ENCODE measurements at regions not wholly inside any gene's neighbourhood (a gene's known extent, or its start where the extent isn't known, plus 50 kb on each side); places are given as distances from the start of the nearest gene placed in this dataset.

DNA sequence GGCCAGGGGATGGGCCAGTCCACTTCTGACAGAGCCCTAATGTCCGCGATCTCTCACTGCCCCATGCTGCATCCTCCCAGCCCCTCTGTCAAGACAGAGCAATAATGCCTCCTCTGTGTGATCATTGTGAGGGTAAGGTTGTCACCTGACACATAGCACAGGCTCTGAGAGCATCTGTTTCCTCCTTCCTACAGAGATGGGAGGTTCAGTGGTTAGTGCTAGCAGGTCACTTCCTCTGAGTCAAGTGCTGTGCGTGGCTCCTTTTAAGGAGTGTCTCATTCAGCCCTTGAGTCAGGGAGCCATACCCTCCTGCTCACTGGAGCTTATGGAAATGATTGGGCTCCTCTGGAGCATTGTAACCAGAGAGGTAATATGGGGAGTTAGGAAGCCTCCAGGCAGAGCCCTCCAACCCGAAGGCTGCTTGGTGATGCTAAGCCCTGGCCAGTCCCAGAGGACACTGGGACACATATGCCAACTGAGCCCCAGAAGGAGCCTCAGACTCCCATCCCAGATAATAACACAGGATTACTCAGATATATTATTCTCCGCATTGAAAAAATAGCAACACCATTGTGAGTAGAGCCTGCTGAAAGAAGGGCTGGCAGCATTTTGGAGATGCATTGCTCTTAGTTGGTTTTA is 189.0 kb downstream of the GALNT1 start:
- H3K4me3 ChIP-seq (ENCODE audit: low read length), result no peak overlapping the region
- no peaks in the 10 kb centered on the region for H3K36me3 ChIP-seq (ENCODE audit: insufficient read depth, low read length)
- no peaks in the 10 kb centered on the region for H3K4me1 ChIP-seq (ENCODE audit: insufficient read depth, low read length)
- H3K9ac ChIP-seq (ENCODE audit: low read depth, low read length), result no peak overlapping the region
- H3K9me3 ChIP-seq (ENCODE audit: insufficient read depth, low read depth, low read length), result no peaks in the 10 kb centered on the region
- H3K27ac ChIP-seq (ENCODE audit: low read depth, low read length), result no peak overlapping the region
- no peaks in the 10 kb centered on the region for H3K27me3 ChIP-seq (ENCODE audit: insufficient read depth, low read length)
- 60% methylated on average over 5 of the region's 5 CpGs for WGBS

DNA sequence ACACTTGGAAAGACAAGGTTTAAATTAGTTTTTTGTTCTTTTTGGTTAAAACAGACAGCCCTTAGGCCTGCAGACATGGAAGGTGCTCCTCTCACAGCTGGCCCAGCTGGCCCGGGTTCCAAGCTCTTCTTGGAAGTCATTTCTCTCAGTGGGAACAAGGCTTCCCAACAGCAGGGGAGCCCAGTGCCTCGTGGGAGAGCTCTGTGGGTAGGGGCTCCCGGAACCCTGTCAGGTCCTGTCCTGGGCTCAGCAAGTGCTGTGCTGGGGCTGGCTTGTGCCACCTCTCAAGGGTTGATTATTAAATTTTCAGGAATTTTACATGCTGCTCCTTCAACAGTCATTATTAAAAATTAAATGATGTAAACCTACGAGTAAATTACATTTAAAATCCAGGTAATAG is 189.6 kb downstream of the GALNT1 start:
- H3K4me3 ChIP-seq (ENCODE audit: low read length), result no peak overlapping the region
- H3K9ac ChIP-seq (ENCODE audit: low read depth, low read length), result no peak overlapping the region
- no peaks in the 10 kb centered on the region for H3K27me3 ChIP-seq (ENCODE audit: insufficient read depth, low read length)
- H3K36me3 ChIP-seq (ENCODE audit: insufficient read depth, low read length), result no peaks in the 10 kb centered on the region
- no peaks in the 10 kb centered on the region for H3K4me1 ChIP-seq (ENCODE audit: insufficient read depth, low read length)
- WGBS, result 77% methylated on average over 4 of the region's 4 CpGs
- no peaks in the 10 kb centered on the region for H3K9me3 ChIP-seq (ENCODE audit: insufficient read depth, low read depth, low read length)
- H3K27ac ChIP-seq (ENCODE audit: low read depth, low read length), result no peak overlapping the region

DNA sequence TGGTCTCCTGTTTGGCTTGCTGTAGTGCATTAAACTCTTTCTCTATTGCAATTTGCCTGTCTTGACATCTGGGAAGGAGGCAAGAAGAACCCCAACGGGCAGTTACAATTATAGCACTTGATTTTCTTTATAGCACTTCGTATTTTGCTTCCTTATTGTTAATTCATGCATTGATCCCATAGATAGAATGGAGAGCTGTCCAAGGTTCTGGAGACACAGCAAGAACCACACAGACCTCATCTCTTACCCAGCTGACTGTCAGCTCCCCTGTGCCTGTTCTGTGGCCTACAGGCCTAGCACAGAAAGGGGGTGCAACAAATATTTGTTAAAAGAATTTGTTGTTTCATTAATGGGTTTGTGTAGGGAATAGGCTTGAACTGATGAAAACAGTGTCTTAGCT is 194.3 kb downstream of the GALNT1 start:
- H3K4me3 ChIP-seq (ENCODE audit: low read length), result no peak overlapping the region
- H3K36me3 ChIP-seq (ENCODE audit: insufficient read depth, low read length), result no peaks in the 10 kb centered on the region
- no peaks in the 10 kb centered on the region for H3K9me3 ChIP-seq (ENCODE audit: insufficient read depth, low read depth, low read length)
- H3K27ac ChIP-seq (ENCODE audit: low read depth, low read length), result no peak overlapping the region
- H3K27me3 ChIP-seq (ENCODE audit: insufficient read depth, low read length), result no peaks in the 10 kb centered on the region
- H3K9ac ChIP-seq (ENCODE audit: low read depth, low read length), result no peak overlapping the region
- no peaks in the 10 kb centered on the region for H3K4me1 ChIP-seq (ENCODE audit: insufficient read depth, low read length)
- WGBS, result 78% methylated on average over 2 of the region's 2 CpGs

DNA sequence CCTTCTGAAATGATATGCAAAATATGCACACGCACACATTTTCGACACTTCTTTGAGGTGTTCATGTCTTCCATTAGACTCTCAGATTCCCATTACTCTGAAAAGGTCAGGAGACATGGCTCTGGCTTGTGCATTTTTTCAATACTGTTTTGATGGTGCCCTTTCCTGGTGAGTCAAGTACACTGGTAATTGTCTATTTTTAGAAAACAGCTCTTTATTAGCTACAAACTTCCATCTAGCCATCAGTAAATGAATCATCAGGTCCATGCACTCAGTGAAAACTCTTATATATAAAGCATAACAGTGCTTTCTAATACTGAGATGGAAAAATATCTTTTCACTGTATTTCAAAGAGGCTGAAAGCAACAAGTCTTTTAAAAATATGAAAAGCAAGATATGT is 194.9 kb downstream of the GALNT1 start:
- no peak overlapping the region for H3K9ac ChIP-seq (ENCODE audit: low read depth, low read length)
- no peaks in the 10 kb centered on the region for H3K4me1 ChIP-seq (ENCODE audit: insufficient read depth, low read length)
- no peak overlapping the region for H3K27ac ChIP-seq (ENCODE audit: low read depth, low read length)
- no peaks in the 10 kb centered on the region for H3K27me3 ChIP-seq (ENCODE audit: insufficient read depth, low read length)
- H3K36me3 ChIP-seq (ENCODE audit: insufficient read depth, low read length), result no peaks in the 10 kb centered on the region
- H3K9me3 ChIP-seq (ENCODE audit: insufficient read depth, low read depth, low read length), result no peaks in the 10 kb centered on the region
- 92% methylated on average over 2 of the region's 2 CpGs for WGBS
- no peak overlapping the region for H3K4me3 ChIP-seq (ENCODE audit: low read length)

GRCh38 chr18:35777039-35777438 is 195.4 kb upstream of the RMP24 start:
- Histone ChIP-seq H3K36me3 (ENCODE audit: insufficient read depth, low read length) (no peaks in the 10 kb centered on the region), H3K4me3 (ENCODE audit: low read length) (no peak overlapping the region), H3K27ac (ENCODE audit: low read depth, low read length) (no peak overlapping the region), H3K9me3 (ENCODE audit: insufficient read depth, low read depth, low read length) (no peaks in the 10 kb centered on the region), H3K27me3 (ENCODE audit: insufficient read depth, low read length) (no peaks in the 10 kb centered on the region), H3K9ac (ENCODE audit: low read depth, low read length) (no peak overlapping the region), H3K4me1 (ENCODE audit: insufficient read depth, low read length) (peaks cover 4% of the 10 kb centered on the region; the same call in 1 of the 2 replicates)
- 89% methylated on average over 4 of the region's 4 CpGs for WGBS

DNA sequence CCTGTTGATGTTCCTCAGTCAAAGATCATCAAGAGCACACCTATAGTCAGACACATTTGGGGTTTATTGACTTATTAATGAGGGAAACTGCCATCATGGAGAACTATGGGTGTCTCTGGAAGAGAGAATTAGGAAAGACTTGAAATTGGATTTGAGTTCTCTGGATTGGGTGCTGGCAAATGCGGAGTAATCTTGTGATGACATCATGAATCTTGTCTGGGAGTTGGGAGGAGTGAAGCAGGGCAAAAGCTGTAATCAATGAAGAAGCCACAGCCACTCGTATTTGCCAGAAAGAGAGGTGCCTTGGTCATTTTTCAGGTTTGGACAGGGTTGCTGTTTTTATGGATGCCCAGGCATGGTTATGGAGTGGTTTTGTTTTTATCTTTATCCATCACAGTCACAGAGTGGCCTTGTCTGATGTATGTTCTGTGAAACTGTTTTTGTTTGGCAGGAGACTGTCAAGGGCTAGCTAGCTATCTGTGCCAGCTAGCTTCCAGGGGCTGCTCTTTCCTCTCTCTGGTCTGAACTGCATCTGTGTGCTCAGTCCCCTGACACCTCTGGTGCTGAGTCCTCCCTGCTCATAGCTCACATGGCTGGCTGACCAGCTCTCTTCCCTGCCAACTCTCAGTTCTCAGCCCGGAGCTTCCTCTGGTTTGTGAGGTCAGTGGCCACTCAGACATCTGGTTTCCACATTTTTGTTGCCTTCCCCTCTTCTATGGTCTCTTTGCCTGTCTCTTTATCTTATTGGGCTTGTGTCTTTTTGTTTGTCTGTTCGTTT is 193.4 kb upstream of the RMP24 start:
- 89% methylated on average over 4 of the region's 4 CpGs for WGBS
- H3K9me3 ChIP-seq (ENCODE audit: insufficient read depth, low read depth, low read length), result no peaks in the 10 kb centered on the region
- no peaks in the 10 kb centered on the region for H3K27me3 ChIP-seq (ENCODE audit: insufficient read depth, low read length)
- peaks cover 8% of the 10 kb centered on the region; the same call in 1 of the 2 replicates for H3K4me1 ChIP-seq (ENCODE audit: insufficient read depth, low read length)
- H3K27ac ChIP-seq (ENCODE audit: low read depth, low read length), result no peak overlapping the region
- H3K9ac ChIP-seq (ENCODE audit: low read depth, low read length), result no peak overlapping the region
- H3K4me3 ChIP-seq (ENCODE audit: low read length), result no peak overlapping the region
- no peaks in the 10 kb centered on the region for H3K36me3 ChIP-seq (ENCODE audit: insufficient read depth, low read length)

DNA sequence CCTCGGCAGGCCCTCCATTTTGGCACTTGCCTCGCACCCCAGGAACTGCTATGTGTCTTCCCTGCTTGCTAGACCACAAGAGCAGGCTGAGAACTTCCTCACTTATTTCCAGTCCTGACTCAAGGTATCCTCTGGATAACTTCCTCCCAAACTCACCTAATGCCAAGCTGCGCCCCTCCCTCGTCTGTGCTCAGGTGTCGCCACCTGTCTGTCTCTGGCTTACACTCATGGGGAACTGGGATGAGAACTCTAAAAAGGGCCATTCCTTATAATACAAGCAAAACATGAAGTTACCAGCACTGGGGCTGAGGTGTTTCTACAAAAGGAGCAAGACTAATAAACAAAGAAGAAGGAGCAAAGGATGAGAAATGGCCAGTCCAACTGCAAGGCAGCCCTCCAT is 191.5 kb upstream of the RMP24 start:
- no peak overlapping the region for H3K4me3 ChIP-seq (ENCODE audit: low read length)
- no peaks in the 10 kb centered on the region for H3K9me3 ChIP-seq (ENCODE audit: insufficient read depth, low read depth, low read length)
- H3K4me1 ChIP-seq (ENCODE audit: insufficient read depth, low read length), result peaks cover 8% of the 10 kb centered on the region; the same call in 1 of the 2 replicates
- H3K9ac ChIP-seq (ENCODE audit: low read depth, low read length), result no peak overlapping the region
- H3K27ac ChIP-seq (ENCODE audit: low read depth, low read length), result no peak overlapping the region
- no peaks in the 10 kb centered on the region for H3K27me3 ChIP-seq (ENCODE audit: insufficient read depth, low read length)
- WGBS, result 94% methylated on average over 5 of the region's 5 CpGs
- H3K36me3 ChIP-seq (ENCODE audit: insufficient read depth, low read length), result no peaks in the 10 kb centered on the region

DNA sequence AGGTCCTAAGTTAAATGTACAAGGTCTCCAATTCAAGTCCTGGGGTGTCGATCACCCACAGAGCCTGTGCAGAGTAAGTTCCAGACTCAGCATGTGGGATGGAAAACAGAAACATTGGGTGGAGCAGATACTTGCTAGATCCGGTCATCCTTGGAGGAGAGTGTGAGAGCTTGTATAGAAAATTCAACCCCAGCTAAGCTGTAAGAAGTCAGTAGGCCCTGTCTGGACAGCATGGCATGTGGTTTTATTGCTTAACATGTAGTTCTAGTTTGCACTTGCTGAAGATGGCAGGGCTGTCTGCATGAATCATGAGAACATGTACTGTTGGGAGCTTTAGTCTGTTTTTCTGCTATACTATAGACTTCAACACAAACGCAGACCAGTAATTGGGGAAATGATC is 189.6 kb upstream of the RMP24 start:
- Histone ChIP-seq H3K36me3 (ENCODE audit: insufficient read depth, low read length) (no peaks in the 10 kb centered on the region), H3K27me3 (ENCODE audit: insufficient read depth, low read length) (no peaks in the 10 kb centered on the region), H3K9ac (ENCODE audit: low read depth, low read length) (no peak overlapping the region), H3K4me1 (ENCODE audit: insufficient read depth, low read length) (peaks cover 8% of the 10 kb centered on the region; the same call in 1 of the 2 replicates), H3K27ac (ENCODE audit: low read depth, low read length) (no peak overlapping the region), H3K9me3 (ENCODE audit: insufficient read depth, low read depth, low read length) (no peaks in the 10 kb centered on the region), H3K4me3 (ENCODE audit: low read length) (no peak overlapping the region)
- 93% methylated on average over 3 of the region's 3 CpGs for WGBS

DNA sequence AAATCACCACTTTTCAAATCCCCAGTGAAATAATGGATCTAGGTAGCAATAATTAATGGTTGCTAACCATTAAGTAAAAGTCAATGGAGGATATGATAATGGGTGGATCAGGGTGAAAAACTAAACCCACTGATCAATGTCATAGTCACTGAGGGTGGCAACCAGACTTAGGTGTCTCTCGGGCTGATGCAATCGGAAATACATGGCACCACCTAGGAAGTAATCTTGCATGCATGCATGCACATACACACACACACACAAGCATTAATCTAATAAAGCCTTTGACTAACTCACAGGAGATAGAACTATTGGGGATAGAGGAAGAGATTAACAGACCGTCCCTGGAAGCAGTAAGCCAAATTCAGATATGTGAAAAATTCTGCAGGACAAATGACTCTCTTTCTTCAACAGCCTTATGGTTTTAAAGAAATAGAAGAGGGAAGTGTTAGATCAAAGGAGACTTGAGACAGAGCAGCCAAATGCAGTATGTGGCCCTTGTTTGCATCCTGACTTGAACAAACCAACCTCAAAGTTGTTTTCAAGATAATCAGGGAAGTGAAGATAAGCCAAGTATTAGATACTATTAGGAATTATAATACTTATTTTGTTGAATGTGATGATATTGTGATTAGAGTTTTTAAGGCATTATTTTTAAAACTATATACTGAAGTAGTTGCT is 186.0 kb upstream of the RMP24 start:
- Histone ChIP-seq H3K4me3 (ENCODE audit: low read length) (no peak overlapping the region), H3K9ac (ENCODE audit: low read depth, low read length) (no peak overlapping the region)
- WGBS, result 91% methylated on average over 3 of the region's 3 CpGs

DNA sequence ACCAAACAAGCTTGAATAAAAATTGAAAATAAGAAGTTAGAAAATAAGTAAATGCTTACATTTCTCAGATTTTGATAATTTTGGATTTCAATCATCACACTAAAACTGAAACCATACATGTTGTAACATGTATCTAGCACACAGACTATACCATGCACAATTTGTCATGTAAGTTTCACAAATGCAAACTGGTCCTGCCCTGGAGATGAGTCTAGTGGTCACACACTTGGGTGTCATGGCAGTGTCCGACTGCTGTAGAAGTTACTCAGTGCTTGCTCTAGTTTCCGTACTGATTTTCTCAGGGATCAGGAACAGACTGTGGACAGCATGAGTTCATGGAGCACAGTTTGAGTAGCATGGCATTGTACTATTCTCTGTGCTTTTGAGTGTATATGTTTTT is 182.9 kb upstream of the RMP24 start:
- WGBS, result 93% methylated on average over 2 of the region's 2 CpGs
- Histone ChIP-seq H3K27me3 (ENCODE audit: insufficient read depth, low read length) (no peaks in the 10 kb centered on the region), H3K4me1 (ENCODE audit: insufficient read depth, low read length) (no peaks in the 10 kb centered on the region), H3K9ac (ENCODE audit: low read depth, low read length) (no peak overlapping the region), H3K4me3 (ENCODE audit: low read length) (no peak overlapping the region), H3K9me3 (ENCODE audit: insufficient read depth, low read depth, low read length) (no peaks in the 10 kb centered on the region), H3K36me3 (ENCODE audit: insufficient read depth, low read length) (no peaks in the 10 kb centered on the region), H3K27ac (ENCODE audit: low read depth, low read length) (no peak overlapping the region)

More for the DNA sequence above, 186.0 kb upstream of the RMP24 start:
- no peak overlapping the region for H3K27ac ChIP-seq (ENCODE audit: low read depth, low read length)
- H3K9me3 ChIP-seq (ENCODE audit: insufficient read depth, low read depth, low read length), result no peaks in the 10 kb centered on the region
- no peaks in the 10 kb centered on the region for H3K27me3 ChIP-seq (ENCODE audit: insufficient read depth, low read length)
- no peaks in the 10 kb centered on the region for H3K36me3 ChIP-seq (ENCODE audit: insufficient read depth, low read length)
- H3K4me1 ChIP-seq (ENCODE audit: insufficient read depth, low read length), result peaks cover 8% of the 10 kb centered on the region; the same call in 1 of the 2 replicates

- Histone ChIP-seq H3K36me3 (ENCODE audit: insufficient read depth, low read length) (no peaks in the 10 kb centered on the region), H3K4me3 (ENCODE audit: low read length) (no peak overlapping the region), H3K27ac (ENCODE audit: low read depth, low read length) (no peak overlapping the region), H3K9ac (ENCODE audit: low read depth, low read length) (no peak overlapping the region), H3K4me1 (ENCODE audit: insufficient read depth, low read length) (peaks cover 9% of the 10 kb centered on the region), H3K9me3 (ENCODE audit: insufficient read depth, low read depth, low read length) (no peaks in the 10 kb centered on the region), H3K27me3 (ENCODE audit: insufficient read depth, low read length) (no peaks in the 10 kb centered on the region)
- WGBS, result 45% methylated on average over 1 of the region's 1 CpG
Measured at GRCh38 chr18:35797948-35798347, 174.5 kb upstream of the RMP24 start.
